ENCODE measurements at regions not wholly inside any gene's neighbourhood (a gene's known extent, or its start where the extent isn't known, plus 50 kb on each side); places are given as distances from the start of the nearest gene placed in this dataset.

DNA sequence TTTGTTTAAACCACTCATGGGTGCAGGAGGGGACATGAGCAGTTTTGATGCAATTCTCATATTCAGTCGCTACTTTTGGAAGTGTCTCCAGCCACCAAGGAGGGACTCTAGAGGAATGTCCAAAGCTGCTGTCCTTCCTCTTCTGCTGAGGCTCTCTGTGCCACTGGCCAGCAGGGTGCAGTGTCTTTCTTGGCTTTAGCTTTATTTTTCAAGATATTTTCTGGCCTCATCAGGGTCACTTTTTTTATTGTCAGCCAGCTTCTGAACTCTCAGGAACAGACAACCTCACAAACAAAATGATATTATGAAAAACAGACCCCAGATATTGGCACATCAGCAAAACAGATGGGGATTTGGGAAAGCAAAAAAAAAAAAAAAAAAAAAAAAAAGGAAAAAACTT, 289.3 kb upstream of the ZSWIM2 start:
- TF ChIP-seq CTCF (IDR thresholded peaks at IDR 0.05; ENCODE audit: insufficient read depth, low read length, poor library complexity, severe bottlenecking), result no peak
- TF ChIP-seq EZH2phosphoT487 (conservative IDR thresholded peaks at IDR 0.05; ENCODE audit: low read length), result no peak
